GM21786 (cell line): ENCODE measurements at regions not wholly inside any gene's neighbourhood (a gene's known extent, or its start where the extent isn't known, plus 50 kb on each side); places are given as distances from the start of the nearest gene placed in this dataset.
"Not testable (repeated sequence)": the region's sequence is repeated elsewhere in the genome, so short reads cannot be mapped to it uniquely, and the experiment has no call there.

Experiments
- ATAC-seq: cut with Tn5 transposase; IDR thresholded peaks from one replicate; pipeline ENCODE4 v1.9.1; 2021; ENCODE audit not compliant: unreplicated experiment

DNA sequence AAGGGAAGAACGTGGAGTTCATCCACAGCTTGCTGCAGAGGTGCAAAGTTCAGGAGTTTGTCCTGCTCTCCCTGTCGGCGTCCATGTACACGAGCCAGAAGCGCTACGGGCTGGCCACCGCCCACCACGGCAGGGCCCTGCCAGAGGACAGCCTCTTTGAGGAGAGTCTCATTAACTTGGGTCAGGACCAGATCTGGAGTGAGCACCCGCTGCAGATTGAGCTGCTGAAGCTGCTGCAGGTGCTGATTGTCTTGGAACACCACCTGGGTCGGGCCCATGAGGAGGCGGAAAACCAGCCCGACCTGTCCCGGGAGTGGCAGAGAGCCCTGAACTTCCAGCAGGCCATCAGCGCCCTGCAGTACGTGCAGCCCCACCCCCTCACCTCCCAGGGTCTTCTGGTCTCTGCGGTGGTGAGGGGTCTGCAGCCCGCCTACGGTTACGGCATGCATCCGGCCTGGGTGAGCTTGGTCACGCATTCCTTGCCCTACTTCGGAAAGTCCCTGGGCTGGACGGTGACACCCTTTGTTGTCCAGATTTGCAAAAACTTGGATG is 73.8 kb upstream of the MORC3 start:
- no peak for ATAC-seq

DNA sequence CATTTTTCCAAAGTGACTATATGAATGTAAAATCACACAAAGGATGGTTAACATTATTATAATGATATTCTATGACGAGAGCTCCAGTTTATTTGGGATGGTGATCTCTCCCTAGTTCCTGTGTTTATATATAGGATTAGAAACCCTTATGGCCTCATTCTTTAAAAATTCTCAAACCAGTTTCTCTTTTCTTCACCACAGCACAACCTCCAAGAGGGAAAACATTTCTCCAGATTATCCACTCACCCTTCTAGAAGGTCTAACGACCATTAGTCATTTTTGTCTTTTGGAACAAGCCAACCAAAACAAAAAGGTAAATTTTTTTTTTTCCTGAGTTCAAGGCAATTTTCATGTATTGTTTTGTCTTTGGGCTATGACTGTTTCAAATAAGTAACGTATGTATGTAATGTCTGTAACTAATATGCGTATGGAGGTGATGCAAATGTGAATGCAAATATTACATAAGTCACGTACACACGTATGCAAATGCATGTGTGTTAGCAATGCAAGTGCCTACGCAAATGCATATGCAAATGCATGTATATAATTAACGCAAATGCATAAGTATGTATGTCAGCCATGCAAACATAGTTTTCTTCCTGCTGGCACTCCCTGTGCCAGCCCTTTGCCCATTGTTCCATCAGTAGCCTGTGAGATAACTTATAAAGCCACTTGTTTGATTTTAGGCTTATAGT is 72.5 kb upstream of the MORC3 start:
- ATAC-seq = no peak

DNA sequence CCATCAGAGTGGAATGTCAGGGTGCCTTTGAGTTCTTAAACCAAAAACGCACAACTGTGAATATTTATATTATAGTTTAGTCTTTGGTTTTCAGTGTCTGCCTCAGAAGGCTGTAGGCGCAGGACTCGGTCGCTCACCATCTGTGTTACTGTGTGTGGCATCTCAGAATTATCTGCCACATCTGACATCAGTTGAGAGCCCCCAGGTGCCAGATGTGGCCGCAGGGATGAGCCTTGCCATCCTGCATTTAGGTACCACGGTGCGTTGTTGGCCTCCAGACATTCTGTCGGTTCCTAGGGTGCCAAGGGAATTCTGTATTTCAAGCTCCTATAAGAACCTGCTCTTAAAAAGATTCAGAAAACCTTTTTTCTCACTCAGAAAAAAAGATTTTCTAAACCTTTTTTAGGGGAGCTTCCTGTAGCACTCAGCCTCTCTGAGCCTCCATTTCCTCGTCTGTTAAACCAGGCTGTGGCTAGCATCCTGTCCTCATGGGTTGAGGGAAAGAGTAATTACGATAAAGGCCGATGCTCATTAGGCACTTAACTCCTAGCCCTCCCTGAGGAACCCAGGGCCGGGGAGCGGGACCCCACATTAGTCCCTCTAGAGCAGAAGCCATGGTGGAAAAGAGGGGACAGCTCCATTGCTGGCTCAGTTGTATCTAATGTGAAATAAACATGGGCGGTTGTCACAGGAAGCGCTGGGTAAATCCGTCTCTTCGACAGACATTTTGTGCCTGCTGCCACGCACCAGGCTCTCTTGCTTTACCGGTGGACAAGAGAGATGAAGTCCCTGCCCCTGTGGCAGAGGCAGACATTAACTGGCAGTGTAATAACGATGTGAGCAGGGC is 70.2 kb upstream of the MORC3 start:
- ATAC-seq = no peak

GRCh38 chr21:36250423-36251075 is 69.4 kb upstream of the MORC3 start:
- no peak for ATAC-seq

GRCh38 chr21:36254106-36254941 is 65.7 kb upstream of the MORC3 start:
- no peak for ATAC-seq

GRCh38 chr21:36255663-36256062 is 64.3 kb upstream of the MORC3 start:
- peak; percentile 58 for ATAC-seq

DNA sequence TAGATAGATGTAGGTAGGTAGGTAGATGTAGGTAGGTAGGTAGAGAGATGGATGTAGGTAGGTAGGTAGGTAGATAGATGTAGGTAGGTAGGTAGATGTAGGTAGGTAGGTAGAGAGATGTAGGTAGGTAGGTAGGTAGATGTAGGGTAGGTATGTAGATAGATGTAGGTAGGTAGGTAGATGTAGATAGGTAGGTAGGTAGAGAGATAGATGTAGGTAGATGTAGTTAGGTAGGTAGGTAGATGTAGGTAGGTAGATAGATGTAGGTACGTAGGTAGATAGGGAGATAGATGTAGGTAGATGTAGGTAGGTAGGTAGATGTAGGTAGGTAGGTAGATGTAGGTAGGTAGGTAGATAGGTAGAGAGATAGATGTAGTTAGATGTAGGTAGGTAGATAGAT is 62.3 kb upstream of the MORC3 start:
- no peak for ATAC-seq

- ATAC-seq = no peak
Measured at GRCh38 chr21:36260030-36260787, 59.8 kb upstream of the MORC3 start.

GRCh38 chr21:36260802-36261201 is 59.2 kb upstream of the MORC3 start:
- ATAC-seq = no peak

DNA sequence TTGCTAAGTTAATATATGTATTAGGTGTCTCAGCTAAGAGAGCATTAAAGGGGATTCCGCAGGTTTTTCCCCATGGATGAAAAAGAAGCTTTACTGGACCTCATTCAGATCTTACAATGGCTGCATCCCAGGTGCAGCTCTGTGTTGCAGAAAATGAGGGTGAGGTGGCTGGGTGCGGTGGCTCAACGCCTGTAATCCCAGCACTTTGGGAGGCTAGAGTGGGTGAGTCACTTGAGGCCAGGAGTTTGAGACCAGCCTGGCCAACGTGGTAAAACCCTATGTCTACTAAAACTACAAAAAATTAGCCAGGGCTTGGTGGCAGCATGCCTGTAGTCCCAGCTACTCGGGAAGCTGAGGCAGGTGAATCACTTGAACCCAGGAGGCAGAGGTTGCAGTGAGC is 58.5 kb upstream of the MORC3 start:
- no peak for ATAC-seq

DNA sequence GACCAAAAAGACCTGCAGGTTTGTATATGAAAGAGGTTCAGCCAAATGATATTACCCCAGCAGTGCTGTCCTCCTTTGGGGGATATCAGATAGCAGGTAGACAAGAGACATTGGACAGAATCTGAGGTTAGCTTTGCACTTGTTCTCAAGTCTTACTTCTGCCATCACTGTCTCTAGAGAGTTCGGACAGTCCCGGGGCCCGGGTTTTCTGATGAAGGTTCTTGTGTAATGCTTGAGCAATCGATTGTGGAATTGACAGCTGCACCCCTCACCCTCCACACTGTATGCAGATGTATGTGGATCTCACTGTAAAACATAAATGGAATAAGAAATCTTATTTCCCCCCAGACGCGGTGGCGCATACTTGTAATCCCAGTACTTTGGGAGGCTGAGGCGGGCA is 56.2 kb upstream of the MORC3 start:
- ATAC-seq = no peak

DNA sequence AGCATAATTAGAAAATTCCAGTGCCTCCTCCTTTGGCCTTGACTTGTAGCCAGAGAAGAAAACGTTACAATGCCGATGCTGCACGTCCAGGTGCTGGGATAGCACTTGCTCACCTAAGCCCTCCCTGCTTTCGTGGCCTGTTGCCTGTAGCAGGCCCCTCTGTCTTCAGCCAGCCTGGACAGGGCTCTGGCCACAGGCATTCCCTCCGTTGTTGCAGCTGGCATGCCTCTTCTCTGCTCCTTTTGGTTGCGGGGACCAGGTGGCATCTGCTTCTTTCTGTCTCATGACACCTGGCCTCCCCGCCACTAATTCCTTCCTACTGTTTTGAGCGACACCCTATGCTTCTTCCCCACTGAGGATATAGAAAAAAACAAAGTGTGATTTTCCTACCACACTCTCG is 54.6 kb upstream of the MORC3 start:
- ATAC-seq = no peak

DNA sequence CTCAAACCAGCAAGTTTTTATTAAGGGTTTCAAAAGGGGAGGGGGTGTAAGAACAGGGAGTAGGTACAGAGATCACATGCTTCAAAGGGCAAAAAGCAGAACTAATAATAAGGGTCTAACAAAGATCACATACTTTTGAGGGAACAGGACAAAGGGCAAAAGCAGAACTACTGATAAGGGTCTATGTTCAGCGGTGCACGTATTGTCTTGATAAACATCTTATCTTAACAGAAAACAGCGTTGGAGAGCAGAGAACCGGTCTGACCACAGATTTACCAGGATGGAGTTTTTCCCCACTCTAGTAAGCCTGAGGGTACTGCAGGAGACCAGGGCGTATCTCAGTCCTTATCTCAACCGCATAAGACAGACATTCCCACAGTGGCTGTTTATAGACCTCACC is 52.2 kb upstream of the MORC3 start:
- not testable (repeated sequence) for ATAC-seq

- ATAC-seq = not testable (repeated sequence)
Measured at GRCh38 chr21:36268264-36268663, 51.7 kb upstream of the MORC3 start.
